Mammary epithelial cell (primary cell): ENCODE measurements at regions not wholly inside any gene's neighbourhood (a gene's known extent, or its start where the extent isn't known, plus 50 kb on each side); places are given as distances from the start of the nearest gene placed in this dataset.

Experiments
- EZH2 ChIP-seq: IDR thresholded peaks from 2 replicates; pipeline ENCODE4 v1.6.1; 2012; ENCODE audit warnings: low read length, inconsistent platforms, borderline replicate concordance
- TF ChIP-seq, protein P1 (sequence below), 2 donors: IDR thresholded peaks in 1 of 2; conservative IDR thresholded peaks in 1 of 2; 2 replicates each; pipeline ENCODE4 v1.5.1; 2011 to 2012; ENCODE audit warnings: inconsistent platforms in 2 of 2, low read length in 2 of 2, mild to moderate bottlenecking in 2 of 2, control low read depth in 1 of 2, low read depth in 1 of 2; ENCODE audit not compliant: insufficient read depth in 1 of 2; ENCODE audit errors: extremely low read depth in 1 of 2

DNA sequence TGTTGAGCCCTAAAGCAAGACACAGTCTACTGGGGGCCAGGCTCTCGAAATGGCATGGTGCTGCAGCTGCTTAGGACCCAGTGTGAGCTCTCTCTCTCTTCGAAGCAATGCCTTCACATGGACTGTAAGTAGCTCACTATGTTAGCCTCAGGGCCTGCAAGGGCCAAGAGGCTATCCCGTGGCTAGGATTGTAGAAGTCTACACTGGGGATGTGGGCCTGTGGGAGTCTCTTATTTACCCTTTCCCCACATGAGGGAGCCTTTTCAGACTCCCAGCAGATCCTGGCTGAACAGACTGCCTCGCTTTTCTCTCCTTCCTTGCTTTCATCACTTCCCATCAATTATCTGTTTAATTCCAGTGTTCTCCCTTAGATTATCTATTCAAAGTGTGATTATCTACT, 101.4 kb downstream of the GPR65 start:
- TF ChIP-seq, protein P1, sequence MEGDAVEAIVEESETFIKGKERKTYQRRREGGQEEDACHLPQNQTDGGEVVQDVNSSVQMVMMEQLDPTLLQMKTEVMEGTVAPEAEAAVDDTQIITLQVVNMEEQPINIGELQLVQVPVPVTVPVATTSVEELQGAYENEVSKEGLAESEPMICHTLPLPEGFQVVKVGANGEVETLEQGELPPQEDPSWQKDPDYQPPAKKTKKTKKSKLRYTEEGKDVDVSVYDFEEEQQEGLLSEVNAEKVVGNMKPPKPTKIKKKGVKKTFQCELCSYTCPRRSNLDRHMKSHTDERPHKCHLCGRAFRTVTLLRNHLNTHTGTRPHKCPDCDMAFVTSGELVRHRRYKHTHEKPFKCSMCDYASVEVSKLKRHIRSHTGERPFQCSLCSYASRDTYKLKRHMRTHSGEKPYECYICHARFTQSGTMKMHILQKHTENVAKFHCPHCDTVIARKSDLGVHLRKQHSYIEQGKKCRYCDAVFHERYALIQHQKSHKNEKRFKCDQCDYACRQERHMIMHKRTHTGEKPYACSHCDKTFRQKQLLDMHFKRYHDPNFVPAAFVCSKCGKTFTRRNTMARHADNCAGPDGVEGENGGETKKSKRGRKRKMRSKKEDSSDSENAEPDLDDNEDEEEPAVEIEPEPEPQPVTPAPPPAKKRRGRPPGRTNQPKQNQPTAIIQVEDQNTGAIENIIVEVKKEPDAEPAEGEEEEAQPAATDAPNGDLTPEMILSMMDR (conservative IDR thresholded peaks at IDR 0.05 in 1 of 2, IDR thresholded peaks at IDR 0.05 in 1 of 2; ENCODE audit: extremely low read depth in 1 of 2, insufficient read depth in 1 of 2, low read depth in 1 of 2, low read length in 2 of 2), result no peak
- TF ChIP-seq EZH2, result no peak
